Pancreas (tissue), 10 donors: ENCODE measurements at regions not wholly inside any gene's neighbourhood (a gene's known extent, or its start where the extent isn't known, plus 50 kb on each side); places are given as distances from the start of the nearest gene placed in this dataset.

ENCODE experiments used
- ATAC-seq, 4 donors: fragments of 200-7000 bp; cut with Tn5 transposase; one replicate each; pipeline versions ENCODE4 v1.8.0 to v1.9.1; 2020; ENCODE audit warnings: mild to moderate bottlenecking in 4 of 4, moderate library complexity in 4 of 4
- DNase-seq, 6 donors: peaks; one replicate each; pipeline ENCODE4 v3.0.0-alpha.2; 2020
- FAIRE-seq: peaks from 2 replicates; lab custom pipeline; 2012; peaks lifted over from hg19 to GRCh38; lab: Jason Lieb, UNC
- H3K27ac ChIP-seq, 4 donors: fragments of 200-600 bp; sonication (generic); 1 replicate in 3 of 4; 2 replicates in 1 of 4; pipeline versions ENCODE4 v1.5.0 to v1.8.0; 2020
- H3K27me3 ChIP-seq, 4 donors: fragments of 200-600 bp; one replicate each; pipeline ENCODE4 v1.8.0; 2021
- H3K36me3 ChIP-seq, 3 donors: fragments of 200-600 bp; sonication (generic) in 1 of 3; one replicate each; pipeline versions ENCODE4 v1.5.0 to v1.8.0; 2020 to 2021
- H3K4me1 ChIP-seq, 3 donors: fragments of 200-600 bp; one replicate each; pipeline ENCODE4 v1.8.0; 2021
- H3K4me3 ChIP-seq, 4 donors: fragments of 200-600 bp; sonication (generic) in 2 of 4; one replicate each; pipeline versions ENCODE4 v1.5.0 to v1.8.0; 2020 to 2021
- H3K9me3 ChIP-seq, 4 donors: fragments of 200-600 bp; one replicate each; pipeline ENCODE4 v1.8.0; 2021
- CTCF ChIP-seq, 4 donors: fragments of 200-600 bp; sonication (generic) in 3 of 4; IDR thresholded peaks; one replicate each; pipeline versions ENCODE4 v1.5.0 to v1.8.0; 2021; ENCODE audit warnings: antibody characterized with exemption in 4 of 4
- WGBS, 2 donors: extraction: QIAGEN DNeasy Blood & Tissue Kit; methylation state at CpG; one replicate each; pipeline ENCODE4 v1.1.7; 2013; 5-methylcytosine and 5-hydroxymethylcytosine counted together
- intact Hi-C, 3 donors: fragments of 100-400 bp; cut with DNase I; formaldehyde crosslinking; loops; one replicate each; pipeline versions ENCODE4 v1.11.1 to v1.14.2; 2022
- donor health status: healthy with polysubstance abuse.
- donor health status: DM: no; HTN: no; CAD: no; lungs with moderate emphysema.
- donor health status: DM: no; HTN: no; CAD: no.
- donor health status: control.
- donor health status: control.
- donor health status: Bipolar disorder and iron deficiency.
- donor health status: DM: yes; HTN: yes; CAD: no.
- donor health status: DM: no; HTN: no; CAD: no.
- donor health status: DM: no; HTN: no; CAD: no.
- donor health status: DM: yes; HTN: yes; CAD: no.

- H3K4me3 ChIP-seq = no peak overlapping the region
- no peak overlapping the region for H3K27ac ChIP-seq
- 0 to 51% methylated on average over 1 of the region's 1 CpG for WGBS, 2 donors
- no peaks in the 10 kb centered on the region for H3K4me1 ChIP-seq
- no peaks in the 10 kb centered on the region for H3K9me3 ChIP-seq
- no peak for FAIRE-seq
- intact Hi-C loops = no loop called here
- H3K27me3 ChIP-seq = no peaks in the 10 kb centered on the region
- no peaks in the 10 kb centered on the region for H3K36me3 ChIP-seq
- ATAC-seq = no peak
- no peak for DNase-seq
- TF ChIP-seq CTCF (IDR thresholded peaks at IDR 0.05) = no peak
Observed at GRCh38 chr2:152974146-152974545, 255.7 kb downstream of the ARL6IP6 start.

- intact Hi-C loops = no loop called here
- ATAC-seq (no peak), DNase-seq (no peak), FAIRE-seq (no peak)
- no peak overlapping the region for H3K27ac ChIP-seq
- TF ChIP-seq CTCF (IDR thresholded peaks at IDR 0.05) = no peak
- 42 to 60% methylated on average over 1 of the region's 1 CpG for WGBS, 2 donors
- no peaks in the 10 kb centered on the region for H3K27me3 ChIP-seq
- no peak overlapping the region for H3K4me3 ChIP-seq
- H3K4me1 ChIP-seq = no peaks in the 10 kb centered on the region
- no peaks in the 10 kb centered on the region for H3K36me3 ChIP-seq
- H3K9me3 ChIP-seq = no peaks in the 10 kb centered on the region
Observed at GRCh38 chr2:152971685-152972084, 253.3 kb downstream of the ARL6IP6 start.

- 53 to 67% methylated on average over 2 of the region's 2 CpGs for WGBS, 2 donors
Observed at GRCh38 chr2:152962446-152962845, 244.0 kb downstream of the ARL6IP6 start.

GRCh38 chr2:152961351-152961750, 242.9 kb downstream of the ARL6IP6 start:
- Histone ChIP-seq H3K4me3 (no peak overlapping the region), H3K27me3 (no peaks in the 10 kb centered on the region), H3K9me3 (no peaks in the 10 kb centered on the region), H3K36me3 (no peaks in the 10 kb centered on the region), H3K27ac (no peak overlapping the region), H3K4me1 (no peaks in the 10 kb centered on the region)
- no peak for FAIRE-seq
- no peak for TF ChIP-seq CTCF (IDR thresholded peaks at IDR 0.05)
- intact Hi-C loops = no loop called here
- WGBS, 2 donors = 51 to 65% methylated on average over 4 of the region's 4 CpGs
- DNase-seq = no peak
- no peak for ATAC-seq

More at GRCh38 chr2:152962446-152962845, 244.0 kb downstream of the ARL6IP6 start:
- no peaks in the 10 kb centered on the region for H3K27me3 ChIP-seq
- DNase-seq (no peak), ATAC-seq (no peak), FAIRE-seq (no peak)
- H3K27ac ChIP-seq = no peak overlapping the region
- intact Hi-C loops = no loop called here
- H3K4me1 ChIP-seq = no peaks in the 10 kb centered on the region
- TF ChIP-seq CTCF (IDR thresholded peaks at IDR 0.05) = no peak
- H3K36me3 ChIP-seq = no peaks in the 10 kb centered on the region
- no peaks in the 10 kb centered on the region for H3K9me3 ChIP-seq
- H3K4me3 ChIP-seq = no peak overlapping the region

- FAIRE-seq (no peak), DNase-seq (no peak), ATAC-seq (no peak)
- Histone ChIP-seq H3K27ac (no peak overlapping the region), H3K9me3 (no peaks in the 10 kb centered on the region), H3K36me3 (no peaks in the 10 kb centered on the region), H3K4me3 (no peak overlapping the region), H3K27me3 (no peaks in the 10 kb centered on the region), H3K4me1 (no peaks in the 10 kb centered on the region)
- intact Hi-C loops = no loop called here
- TF ChIP-seq CTCF (IDR thresholded peaks at IDR 0.05) = no peak
- WGBS, 2 donors = 30 to 47% methylated on average over 2 of the region's 2 CpGs
Observed at GRCh38 chr2:152950126-152950525, 231.7 kb downstream of the ARL6IP6 start.
